ENCODE measurements at regions not wholly inside any gene's neighbourhood (a gene's known extent, or its start where the extent isn't known, plus 50 kb on each side); places are given as distances from the start of the nearest gene placed in this dataset.
"Not testable (repeated sequence)": the region's sequence is repeated elsewhere in the genome, so short reads cannot be mapped to it uniquely, and the experiment has no call there.

DNA sequence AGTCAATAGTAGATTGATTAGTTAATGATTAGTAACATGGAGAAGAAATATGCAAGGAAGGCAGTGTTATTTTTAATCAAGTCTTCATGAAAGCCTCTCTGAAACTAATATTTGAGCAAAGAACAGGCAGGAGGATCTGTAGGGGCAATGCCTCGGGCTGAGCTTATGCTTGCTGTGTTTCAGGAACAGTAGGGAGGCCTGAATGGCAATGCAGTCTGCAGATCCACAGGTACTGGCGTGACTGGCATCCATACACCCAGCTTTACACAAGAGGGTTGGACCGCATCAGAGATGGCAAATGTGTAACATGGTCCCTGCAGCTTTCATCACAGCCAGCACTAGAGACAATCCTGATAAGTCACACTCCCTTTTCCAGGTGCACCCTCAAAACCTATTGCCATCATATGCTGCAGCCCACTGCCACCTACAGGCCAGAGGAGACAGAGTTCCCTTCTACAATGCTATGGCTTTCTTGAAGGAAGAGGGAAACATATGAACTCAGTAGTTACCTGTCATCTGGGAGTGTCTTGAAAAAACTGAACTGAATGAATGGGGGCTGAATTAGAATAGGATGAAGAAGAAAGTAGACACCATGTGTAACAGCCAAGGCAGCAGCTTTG lies 582.4 kb upstream of the RAB6C start:
- H3K27ac ChIP-seq (ENCODE audit: insufficient read depth in 1 of 2, low read depth in 1 of 2, low read length in 2 of 2, poor library complexity in 1 of 2, severe bottlenecking in 2 of 2) = no peak overlapping the region
- no peaks in the 10 kb centered on the region for H3K9me3 ChIP-seq (ENCODE audit: control extremely low read depth in 1 of 5, control insufficient read depth in 4 of 5, insufficient read depth in 2 of 5, low read depth in 1 of 5, low read length in 4 of 5)
- 81% methylated on average over 2 of the region's 3 CpGs for WGBS (ENCODE audit: insufficient coverage)
- H3K4me3 ChIP-seq (ENCODE audit: control insufficient read depth in 1 of 7, extremely low read depth in 1 of 7, insufficient read depth in 4 of 7, low read depth in 2 of 7, low read length in 6 of 7) = no peak overlapping the region
- CTCF ChIA-PET = interaction anchor here (0.8 kb wide), 1 partner anchor 109 kb away, joined by 3 read pairs; no protein-coding TSS in a partner anchor
- peak; percentile 23 to 73 (median 67) for DNase-seq
- no peaks in the 10 kb centered on the region for H3K36me3 ChIP-seq (ENCODE audit: control insufficient read depth in 4 of 4, insufficient read depth in 4 of 4, low read length in 3 of 4)
- H3K4me1 ChIP-seq (ENCODE audit: control extremely low read depth in 1 of 4, control insufficient read depth in 4 of 4, insufficient read depth in 4 of 4, low read length in 3 of 4) = no peaks in the 10 kb centered on the region
- POLR2A ChIA-PET = no interaction called here
- H3K27me3 ChIP-seq (replicated peaks in 2 of 5; ENCODE audit: control insufficient read depth in 4 of 5, insufficient read depth in 5 of 5, low read length in 4 of 5) = no peaks in the 10 kb centered on the region

DNA sequence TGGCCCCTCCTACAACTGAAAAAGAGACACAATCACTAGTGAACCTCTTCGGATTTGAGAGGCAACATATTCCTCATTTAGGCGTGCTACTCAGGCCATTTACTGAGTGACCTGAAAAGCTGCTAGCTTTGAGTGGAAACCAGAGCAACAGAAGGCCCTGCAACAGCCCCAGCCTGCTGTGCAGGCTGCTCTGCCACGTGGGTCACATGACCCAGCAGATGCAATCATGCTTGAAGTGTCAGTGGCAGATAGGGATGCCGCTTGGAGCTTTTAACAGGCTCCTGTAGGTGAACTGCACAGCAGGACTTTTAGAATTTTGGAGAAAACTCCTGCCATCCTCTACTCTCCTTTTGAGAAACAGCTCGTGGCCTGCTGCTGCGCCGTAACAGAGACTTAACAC lies 578.6 kb upstream of the RAB6C start:
- whole genome bisulfite sequencing (ENCODE audit: insufficient coverage) = 73% methylated on average over 7 of the region's 7 CpGs

DNA sequence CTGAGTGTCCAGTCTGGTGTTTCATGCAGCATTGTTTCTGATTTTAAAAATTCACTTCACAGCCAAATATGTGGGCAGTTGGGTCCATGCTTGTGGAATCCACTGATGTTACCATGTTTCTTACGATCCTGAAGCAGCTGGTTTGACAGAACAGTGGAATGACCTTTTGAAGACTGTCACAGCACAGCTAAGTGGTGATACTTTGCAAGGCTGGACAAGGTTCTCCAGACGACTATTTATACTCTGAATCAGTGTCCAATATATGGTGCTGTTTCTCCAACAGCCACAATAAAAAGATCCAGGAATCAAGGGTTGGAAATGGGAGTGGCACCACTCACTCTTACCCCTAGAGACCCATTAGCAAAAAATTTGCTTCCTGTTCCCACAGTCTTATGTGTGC lies 577.4 kb upstream of the RAB6C start:
- WGBS (ENCODE audit: insufficient coverage) = 100% methylated on average over 1 of the region's 2 CpGs
- H3K36me3 ChIP-seq (ENCODE audit: control insufficient read depth in 4 of 4, insufficient read depth in 4 of 4, low read length in 3 of 4) = no peaks in the 10 kb centered on the region
- H3K4me1 ChIP-seq (ENCODE audit: control extremely low read depth in 1 of 4, control insufficient read depth in 4 of 4, insufficient read depth in 4 of 4, low read length in 3 of 4) = no peaks in the 10 kb centered on the region
- H3K27ac ChIP-seq (ENCODE audit: insufficient read depth in 1 of 2, low read depth in 1 of 2, low read length in 2 of 2, poor library complexity in 1 of 2, severe bottlenecking in 2 of 2) = no peak overlapping the region
- H3K9me3 ChIP-seq (ENCODE audit: control extremely low read depth in 1 of 5, control insufficient read depth in 4 of 5, insufficient read depth in 2 of 5, low read depth in 1 of 5, low read length in 4 of 5) = no peaks in the 10 kb centered on the region
- ChIA-PET CTCF (interaction anchor here (0.6 kb wide), 1 partner anchor 18 kb away, joined by 3 read pairs; no protein-coding TSS in a partner anchor), POLR2A (no interaction called here)
- H3K4me3 ChIP-seq (ENCODE audit: control insufficient read depth in 1 of 7, extremely low read depth in 1 of 7, insufficient read depth in 4 of 7, low read depth in 2 of 7, low read length in 6 of 7) = no peak overlapping the region
- no peak for DNase-seq
- H3K27me3 ChIP-seq (replicated peaks in 2 of 5; ENCODE audit: control insufficient read depth in 4 of 5, insufficient read depth in 5 of 5, low read length in 4 of 5) = no peaks in the 10 kb centered on the region

More for the DNA sequence above, 578.6 kb upstream of the RAB6C start:
- ChIA-PET CTCF (no interaction called here), POLR2A (interaction anchor here (0.6 kb wide), 1 partner anchor 1144 kb away, joined by 3 read pairs; no protein-coding TSS in a partner anchor)
- no peak overlapping the region for H3K27ac ChIP-seq (ENCODE audit: insufficient read depth in 1 of 2, low read depth in 1 of 2, low read length in 2 of 2, poor library complexity in 1 of 2, severe bottlenecking in 2 of 2)
- no peaks in the 10 kb centered on the region for H3K27me3 ChIP-seq (replicated peaks in 2 of 5; ENCODE audit: control insufficient read depth in 4 of 5, insufficient read depth in 5 of 5, low read length in 4 of 5)
- no peak for DNase-seq
- H3K4me3 ChIP-seq (ENCODE audit: control insufficient read depth in 1 of 7, extremely low read depth in 1 of 7, insufficient read depth in 4 of 7, low read depth in 2 of 7, low read length in 6 of 7) = no peak overlapping the region
- no peaks in the 10 kb centered on the region for H3K9me3 ChIP-seq (ENCODE audit: control extremely low read depth in 1 of 5, control insufficient read depth in 4 of 5, insufficient read depth in 2 of 5, low read depth in 1 of 5, low read length in 4 of 5)
- no peaks in the 10 kb centered on the region for H3K36me3 ChIP-seq (ENCODE audit: control insufficient read depth in 4 of 4, insufficient read depth in 4 of 4, low read length in 3 of 4)
- H3K4me1 ChIP-seq (ENCODE audit: control extremely low read depth in 1 of 4, control insufficient read depth in 4 of 4, insufficient read depth in 4 of 4, low read length in 3 of 4) = no peaks in the 10 kb centered on the region

DNA sequence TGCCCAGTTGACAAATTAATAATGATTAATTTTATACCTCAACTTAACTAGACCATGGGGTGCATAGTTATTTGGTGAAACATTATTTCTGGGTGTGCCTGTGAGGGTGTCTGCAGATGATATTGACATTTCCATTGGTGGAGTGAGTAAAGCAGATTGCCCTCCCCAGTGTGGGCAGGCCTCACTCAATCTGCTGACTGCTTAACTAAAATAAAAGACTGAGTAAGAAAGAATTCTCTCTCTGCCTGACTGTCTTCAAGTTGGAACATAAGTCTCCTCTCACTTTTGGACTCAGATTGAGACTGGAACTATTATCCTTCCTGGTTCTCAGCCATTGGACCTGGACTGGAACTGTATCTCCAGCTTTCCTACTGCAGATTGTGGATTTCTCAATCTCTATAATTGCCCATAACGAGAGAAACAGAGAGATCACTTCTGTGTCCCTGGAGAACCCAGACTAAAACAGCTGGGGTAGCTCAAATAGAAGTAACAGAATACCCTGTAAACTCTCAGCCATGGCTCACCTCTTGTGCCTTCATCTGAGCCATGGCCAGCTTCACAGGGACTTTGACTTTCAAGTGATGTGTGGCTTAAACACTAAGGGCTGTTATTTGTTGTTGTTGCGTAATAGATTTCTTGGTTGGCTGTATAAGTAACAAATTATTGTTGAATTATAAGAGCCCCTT lies 575.3 kb upstream of the RAB6C start:
- CTCF ChIA-PET = interaction anchor here (1.4 kb wide), 1 partner anchor 25 kb away, joined by 3 read pairs; no protein-coding TSS in a partner anchor

DNA sequence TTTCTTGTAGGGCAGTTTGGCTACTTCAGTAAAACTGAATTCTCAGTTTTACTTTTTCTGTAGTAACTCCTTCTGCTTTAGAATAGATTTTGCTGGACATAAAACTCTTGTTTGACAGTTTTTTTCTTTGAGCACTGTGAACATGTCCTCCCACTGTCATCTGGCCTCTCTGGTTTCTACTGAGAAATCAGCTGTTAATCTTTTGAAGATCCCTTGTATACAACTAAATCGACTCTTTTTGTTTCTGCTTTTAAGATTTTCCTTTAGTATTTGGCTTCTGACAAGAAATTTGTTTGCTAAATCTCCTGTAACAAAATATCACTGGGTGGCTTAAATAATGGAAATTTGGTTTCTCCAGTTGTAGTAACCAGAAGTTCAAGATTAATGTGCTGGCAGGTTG lies 570.9 kb upstream of the RAB6C start:
- H3K36me3 ChIP-seq (ENCODE audit: control insufficient read depth in 4 of 4, insufficient read depth in 4 of 4, low read length in 3 of 4) = no peaks in the 10 kb centered on the region
- WGBS (ENCODE audit: insufficient coverage) = 100% methylated on average over 1 of the region's 1 CpG
- no peak overlapping the region for H3K4me3 ChIP-seq (ENCODE audit: control insufficient read depth in 1 of 7, extremely low read depth in 1 of 7, insufficient read depth in 4 of 7, low read depth in 2 of 7, low read length in 6 of 7)
- no peaks in the 10 kb centered on the region for H3K4me1 ChIP-seq (ENCODE audit: control extremely low read depth in 1 of 4, control insufficient read depth in 4 of 4, insufficient read depth in 4 of 4, low read length in 3 of 4)
- no peak for DNase-seq
- ChIA-PET CTCF (no interaction called here), POLR2A (no interaction called here)
- H3K27ac ChIP-seq (ENCODE audit: insufficient read depth in 1 of 2, low read depth in 1 of 2, low read length in 2 of 2, poor library complexity in 1 of 2, severe bottlenecking in 2 of 2) = no peak overlapping the region
- H3K9me3 ChIP-seq (ENCODE audit: control extremely low read depth in 1 of 5, control insufficient read depth in 4 of 5, insufficient read depth in 2 of 5, low read depth in 1 of 5, low read length in 4 of 5) = no peaks in the 10 kb centered on the region
- no peaks in the 10 kb centered on the region for H3K27me3 ChIP-seq (replicated peaks in 2 of 5; ENCODE audit: control insufficient read depth in 4 of 5, insufficient read depth in 5 of 5, low read length in 4 of 5)

More for the DNA sequence above, 575.3 kb upstream of the RAB6C start:
- no peak for DNase-seq
- Histone ChIP-seq H3K4me1 (ENCODE audit: control extremely low read depth in 1 of 4, control insufficient read depth in 4 of 4, insufficient read depth in 4 of 4, low read length in 3 of 4) (no peaks in the 10 kb centered on the region), H3K4me3 (ENCODE audit: control insufficient read depth in 1 of 7, extremely low read depth in 1 of 7, insufficient read depth in 4 of 7, low read depth in 2 of 7, low read length in 6 of 7) (no peak overlapping the region), H3K27me3 (replicated peaks in 2 of 5; ENCODE audit: control insufficient read depth in 4 of 5, insufficient read depth in 5 of 5, low read length in 4 of 5) (no peaks in the 10 kb centered on the region), H3K9me3 (ENCODE audit: control extremely low read depth in 1 of 5, control insufficient read depth in 4 of 5, insufficient read depth in 2 of 5, low read depth in 1 of 5, low read length in 4 of 5) (no peaks in the 10 kb centered on the region), H3K27ac (ENCODE audit: insufficient read depth in 1 of 2, low read depth in 1 of 2, low read length in 2 of 2, poor library complexity in 1 of 2, severe bottlenecking in 2 of 2) (no peak overlapping the region), H3K36me3 (ENCODE audit: control insufficient read depth in 4 of 4, insufficient read depth in 4 of 4, low read length in 3 of 4) (no peaks in the 10 kb centered on the region)
- WGBS (ENCODE audit: insufficient coverage) = 89% methylated on average over 1 of the region's 2 CpGs
- POLR2A ChIA-PET = no interaction called here

DNA sequence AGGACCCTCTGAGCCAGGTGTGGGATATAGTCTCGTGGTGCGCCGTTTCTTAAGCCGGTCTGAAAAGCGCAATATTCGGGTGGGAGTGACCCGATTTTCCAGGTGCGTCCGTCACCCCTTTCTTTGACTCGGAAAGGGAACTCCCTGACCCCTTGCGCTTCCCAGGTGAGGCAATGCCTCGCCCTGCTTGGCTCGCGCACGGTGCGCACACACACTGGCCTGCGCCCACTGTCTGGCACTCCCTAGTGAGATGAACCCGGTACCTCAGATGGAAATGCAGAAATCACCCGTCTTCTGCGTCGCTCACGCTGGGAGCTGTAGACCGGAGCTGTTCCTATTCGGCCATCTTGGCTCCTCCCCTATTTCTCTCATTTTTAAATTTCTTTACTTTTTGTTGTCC lies 562.4 kb upstream of the RAB6C start:
- H3K27me3 ChIP-seq (replicated peaks in 2 of 5; ENCODE audit: control insufficient read depth in 4 of 5, insufficient read depth in 5 of 5, low read length in 4 of 5); H3K9me3 ChIP-seq (ENCODE audit: control extremely low read depth in 1 of 5, control insufficient read depth in 4 of 5, insufficient read depth in 2 of 5, low read depth in 1 of 5, low read length in 4 of 5); H3K4me3 ChIP-seq (ENCODE audit: control insufficient read depth in 1 of 7, extremely low read depth in 1 of 7, insufficient read depth in 4 of 7, low read depth in 2 of 7, low read length in 6 of 7); H3K27ac ChIP-seq (ENCODE audit: insufficient read depth in 1 of 2, low read depth in 1 of 2, low read length in 2 of 2, poor library complexity in 1 of 2, severe bottlenecking in 2 of 2); POLR2A ChIA-PET; H3K36me3 ChIP-seq (ENCODE audit: control insufficient read depth in 4 of 4, insufficient read depth in 4 of 4, low read length in 3 of 4); DNase-seq; CTCF ChIA-PET; H3K4me1 ChIP-seq (ENCODE audit: control extremely low read depth in 1 of 4, control insufficient read depth in 4 of 4, insufficient read depth in 4 of 4, low read length in 3 of 4): not testable (repeated sequence)
- no CpG with 5 or more reads among the region's 24 CpGs for WGBS (ENCODE audit: insufficient coverage)

DNA sequence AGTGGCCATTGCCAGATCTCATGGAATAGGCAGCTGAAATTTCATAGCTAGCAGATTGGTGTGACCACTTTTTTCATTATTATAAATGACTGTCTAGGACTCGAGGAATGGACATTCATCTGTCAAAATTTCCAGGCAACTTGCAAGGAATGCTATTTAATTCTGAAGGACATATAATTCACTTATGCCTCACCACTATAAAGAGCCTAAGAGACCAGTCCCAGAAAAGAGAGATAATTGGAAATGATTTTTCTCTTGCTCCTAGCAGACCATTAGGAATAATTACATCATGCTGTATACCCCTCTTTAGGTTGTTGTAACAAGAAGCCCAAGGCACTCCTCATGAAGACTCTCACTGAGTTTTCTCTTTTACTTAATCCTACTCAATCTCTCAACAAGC lies 557.4 kb upstream of the RAB6C start:
- Histone ChIP-seq H3K27ac (ENCODE audit: insufficient read depth in 1 of 2, low read depth in 1 of 2, low read length in 2 of 2, poor library complexity in 1 of 2, severe bottlenecking in 2 of 2) (no peak overlapping the region), H3K4me3 (ENCODE audit: control insufficient read depth in 1 of 7, extremely low read depth in 1 of 7, insufficient read depth in 4 of 7, low read depth in 2 of 7, low read length in 6 of 7) (no peak overlapping the region), H3K27me3 (replicated peaks in 2 of 5; ENCODE audit: control insufficient read depth in 4 of 5, insufficient read depth in 5 of 5, low read length in 4 of 5) (peaks cover 0 to 3% (median 0%) of the 10 kb centered on the region in 5 experiments), H3K36me3 (ENCODE audit: control insufficient read depth in 4 of 4, insufficient read depth in 4 of 4, low read length in 3 of 4) (no peaks in the 10 kb centered on the region), H3K9me3 (ENCODE audit: control extremely low read depth in 1 of 5, control insufficient read depth in 4 of 5, insufficient read depth in 2 of 5, low read depth in 1 of 5, low read length in 4 of 5) (peaks cover 0 to 3% (median 0%) of the 10 kb centered on the region in 5 experiments), H3K4me1 (ENCODE audit: control extremely low read depth in 1 of 4, control insufficient read depth in 4 of 4, insufficient read depth in 4 of 4, low read length in 3 of 4) (no peaks in the 10 kb centered on the region)
- ChIA-PET POLR2A (no interaction called here), CTCF (no interaction called here)
- WGBS (ENCODE audit: insufficient coverage) = no CpG with 5 or more reads among the region's 1 CpG
- no peak for DNase-seq
